H1 (cell line): ENCODE measurements at regions not wholly inside any gene's neighbourhood (a gene's known extent, or its start where the extent isn't known, plus 50 kb on each side); places are given as distances from the start of the nearest gene placed in this dataset.

Source experiments
- GTF2F1 ChIP-seq: IDR thresholded peaks from 2 replicates; pipeline ENCODE4 v1.6.1; 2012; ENCODE audit warnings: low read depth, low read length, improper control_type of control experiment, borderline replicate concordance
- TAF7 ChIP-seq: optimal IDR thresholded peaks from 2 replicates; pipeline ENCODE3; 2011; ENCODE audit warnings: low read depth, mild to moderate bottlenecking, inconsistent platforms, low read length, moderate library complexity, borderline replicate concordance
- TF ChIP-seq, protein P1 (sequence below): IDR thresholded peaks from 2 replicates; pipeline ENCODE4 v1.6.1; 2012; ENCODE audit warnings: low read length, inconsistent platforms

- TF ChIP-seq TAF7 (no peak), GTF2F1 (no peak)
- TF ChIP-seq, protein P1, sequence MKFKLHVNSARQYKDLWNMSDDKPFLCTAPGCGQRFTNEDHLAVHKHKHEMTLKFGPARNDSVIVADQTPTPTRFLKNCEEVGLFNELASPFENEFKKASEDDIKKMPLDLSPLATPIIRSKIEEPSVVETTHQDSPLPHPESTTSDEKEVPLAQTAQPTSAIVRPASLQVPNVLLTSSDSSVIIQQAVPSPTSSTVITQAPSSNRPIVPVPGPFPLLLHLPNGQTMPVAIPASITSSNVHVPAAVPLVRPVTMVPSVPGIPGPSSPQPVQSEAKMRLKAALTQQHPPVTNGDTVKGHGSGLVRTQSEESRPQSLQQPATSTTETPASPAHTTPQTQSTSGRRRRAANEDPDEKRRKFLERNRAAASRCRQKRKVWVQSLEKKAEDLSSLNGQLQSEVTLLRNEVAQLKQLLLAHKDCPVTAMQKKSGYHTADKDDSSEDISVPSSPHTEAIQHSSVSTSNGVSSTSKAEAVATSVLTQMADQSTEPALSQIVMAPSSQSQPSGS = no peak
Measured at GRCh38 chr9:135378751-135379150, 100.8 kb upstream of the PPP1R26 start (continued).
